Endothelial cell of umbilical vein (primary cell): ENCODE measurements at regions not wholly inside any gene's neighbourhood (a gene's known extent, or its start where the extent isn't known, plus 50 kb on each side); places are given as distances from the start of the nearest gene placed in this dataset.
"Not testable (repeated sequence)": the region's sequence is repeated elsewhere in the genome, so short reads cannot be mapped to it uniquely, and the experiment has no call there.

Source experiments
- BruUV-seq: library from RNA; stranded (reverse); fragments of 400-500 nt; replicated peaks from 2 replicates; lab custom pipeline; 2021; lab: Mats Ljungman, UMichigan
- CTCF ChIA-PET: fragments of 300-600, 350-600 bp; sonication (Branson Sonifier 250); formaldehyde crosslinking; loops from one replicate; lab custom pipeline; 2021; ENCODE audit warnings: antibody characterized with exemption, inconsistent platforms; lab: Charles Lee
- POLR2A ChIA-PET: fragments of 300-600, 350-600 bp; sonication (Branson Sonifier 250); formaldehyde crosslinking; loops from one replicate; lab custom pipeline; 2021; ENCODE audit warnings: antibody characterized with exemption, inconsistent platforms; lab: Charles Lee
- DNase-seq: peaks from one replicate; pipeline ENCODE4 v3.0.0-alpha.2; 2011; ENCODE audit warnings: low read depth, low spot score
- FAIRE-seq: peaks from 2 replicates; lab custom pipeline; 2011; peaks lifted over from hg19 to GRCh38; lab: Jason Lieb, UNC
- H2AFZ ChIP-seq: 2 replicates; pipeline ENCODE4 v1.6.0; 2012; ENCODE audit warnings: low read depth, low read length, control low read depth, inconsistent platforms
- H3K27ac ChIP-seq: 2 replicates; pipeline ENCODE4 v1.5.1; 2011; ENCODE audit warnings: low read depth, mild to moderate bottlenecking, control low read depth, low read length, moderate library complexity; ENCODE audit not compliant: insufficient read depth
- H3K27me3 ChIP-seq, 2 experiments: 2 replicates each; pipeline versions ENCODE4 v1.6.0 to v1.6.1; 2011; ENCODE audit warnings: low read length in 2 of 2, mixed read lengths in 1 of 2; ENCODE audit not compliant: control insufficient read depth in 2 of 2, insufficient read depth in 2 of 2
- H3K36me3 ChIP-seq, 2 experiments: 2 replicates in 1 of 2; 3 replicates in 1 of 2; pipeline ENCODE4 v1.5.1; 2011; ENCODE audit warnings: low read length in 2 of 2, mild to moderate bottlenecking in 1 of 2, moderate library complexity in 1 of 2; ENCODE audit not compliant: control insufficient read depth in 2 of 2, insufficient read depth in 2 of 2; ENCODE audit errors: extremely low read depth in 1 of 2
- H3K4me1 ChIP-seq: 3 replicates; pipeline ENCODE4 v1.5.1; 2011; ENCODE audit warnings: mild to moderate bottlenecking, low read length; ENCODE audit not compliant: control insufficient read depth, insufficient read depth; ENCODE audit errors: extremely low read depth
- H3K4me2 ChIP-seq: 2 replicates; pipeline ENCODE4 v1.6.1; 2011; ENCODE audit warnings: low read length, control low read depth, mixed read lengths; ENCODE audit not compliant: insufficient read depth
- H3K4me3 ChIP-seq, 3 experiments: fragments of 200-600 bp in 1 of 3; sonication (generic), shearing (Covaris generic) in 1 of 3; replicated peaks in 1 of 3; 2 replicates each; pipeline ENCODE4 v1.5.1; 2011 to 2016; ENCODE audit warnings: control low read depth in 3 of 3, low read length in 3 of 3, mild to moderate bottlenecking in 2 of 3, inconsistent platforms in 1 of 3, low read depth in 1 of 3, moderate library complexity in 1 of 3; ENCODE audit not compliant: insufficient read depth in 1 of 3
- H3K79me2 ChIP-seq: 2 replicates; pipeline ENCODE4 v1.6.0; 2012; ENCODE audit warnings: low read length, inconsistent platforms; ENCODE audit not compliant: control insufficient read depth, insufficient read depth
- H3K9ac ChIP-seq: replicated peaks from 2 replicates; pipeline ENCODE3; 2011; ENCODE audit warnings: low read length, control low read depth; ENCODE audit not compliant: insufficient read depth; ENCODE audit errors: extremely low read depth
- H3K9me1 ChIP-seq: replicated peaks from 3 replicates; pipeline ENCODE4 v1.6.0; 2011; ENCODE audit warnings: mild to moderate bottlenecking, low read length; ENCODE audit not compliant: control insufficient read depth, insufficient read depth; ENCODE audit errors: extremely low read depth
- H3K9me3 ChIP-seq: replicated peaks from 2 replicates; pipeline ENCODE4 v1.5.1; 2012; ENCODE audit warnings: low read length, inconsistent platforms; ENCODE audit not compliant: control insufficient read depth, insufficient read depth
- H4K20me1 ChIP-seq: replicated peaks from 2 replicates; pipeline ENCODE3; 2011; ENCODE audit warnings: mild to moderate bottlenecking, low read length; ENCODE audit not compliant: control insufficient read depth, insufficient read depth; ENCODE audit errors: extremely low read depth
- EZH2 ChIP-seq: IDR thresholded peaks from 2 replicates; pipeline ENCODE4 v1.6.1; 2012; ENCODE audit warnings: borderline replicate concordance, low read depth, mild to moderate bottlenecking, moderate library complexity, low read length, inconsistent platforms; ENCODE audit not compliant: severe bottlenecking
- FOS ChIP-seq: IDR thresholded peaks from 2 replicates; pipeline ENCODE4 v1.6.1; 2011; ENCODE audit warnings: mild to moderate bottlenecking, low read length, moderate library complexity, borderline replicate concordance; ENCODE audit not compliant: insufficient read depth
- GATA2 ChIP-seq: IDR thresholded peaks from 2 replicates; pipeline ENCODE4 v1.7.0; 2011; ENCODE audit warnings: low read depth, mild to moderate bottlenecking, moderate library complexity, mixed read lengths, low read length; ENCODE audit not compliant: insufficient read length, insufficient read depth
- JUN ChIP-seq: IDR thresholded peaks from 2 replicates; pipeline ENCODE4 v1.6.1; 2011; ENCODE audit warnings: borderline replicate concordance, low read depth; ENCODE audit not compliant: insufficient read length, insufficient read depth
- MYC ChIP-seq: IDR thresholded peaks from one replicate; pipeline ENCODE4 v1.6.1; 2011; ENCODE audit warnings: mild to moderate bottlenecking, low read depth, low read length
- POLR2A ChIP-seq: IDR thresholded peaks from 2 replicates; pipeline ENCODE4 v1.6.1; 2012; ENCODE audit warnings: low read depth, mild to moderate bottlenecking, control low read depth, low read length
- POLR2AphosphoS5 ChIP-seq: IDR thresholded peaks from 2 replicates; pipeline ENCODE4 v1.6.1; 2012; ENCODE audit warnings: low read depth, mild to moderate bottlenecking, control low read depth, low read length, moderate library complexity; ENCODE audit not compliant: insufficient read depth
- dilution Hi-C: fragments of 300-500 bp; cut with MboI; formaldehyde crosslinking; loops from one replicate; pipeline ENCODE4 v1.15.0; 2019; ENCODE audit warnings: low sequenced_read_pairs; ENCODE audit not compliant: extremely low pct_ligation_motif_present
- intact Hi-C: fragments of 100-400 bp; cut with micrococcal nuclease; formaldehyde crosslinking; loops from one replicate; pipeline ENCODE4 v1.10.0; 2022
- TF ChIP-seq, protein P1 (sequence below): IDR thresholded peaks from 2 replicates; pipeline ENCODE4 v1.6.1; 2011; ENCODE audit not compliant: insufficient read depth, insufficient read length
- TF ChIP-seq, protein P2 (sequence below), 2 donors: IDR thresholded peaks; 1 replicate in 1 of 2; 2 replicates in 1 of 2; pipeline ENCODE4 v1.5.1; 2011; ENCODE audit warnings: low read length in 2 of 2, mild to moderate bottlenecking in 2 of 2, moderate library complexity in 2 of 2, control low read depth in 1 of 2, inconsistent platforms in 1 of 2, low read depth in 1 of 2; ENCODE audit not compliant: insufficient read depth in 1 of 2; ENCODE audit errors: extremely low read depth in 1 of 2

DNA sequence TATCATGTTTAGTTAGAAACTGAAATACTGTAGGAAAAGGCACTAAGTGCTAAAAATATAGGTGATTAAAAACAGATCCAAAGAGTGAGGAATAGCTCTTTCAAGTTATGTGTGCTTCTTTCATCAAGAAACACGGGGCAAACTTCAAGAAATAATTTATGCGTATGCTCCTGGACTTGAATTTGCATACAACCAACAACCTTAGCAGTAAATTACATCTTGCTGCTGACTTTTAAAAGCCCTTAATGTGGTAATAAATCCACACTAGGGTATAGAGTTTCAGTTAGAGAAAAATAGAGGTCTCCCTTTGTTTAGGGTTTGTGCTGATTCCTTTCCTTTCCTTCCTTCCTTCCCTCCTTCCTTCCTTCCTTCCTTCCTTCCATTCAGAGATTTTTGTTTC, 94.5 kb upstream of the GC start:
- H3K36me3 ChIP-seq, result no peaks in the 10 kb centered on the region
- no peak overlapping the region for H2AFZ ChIP-seq
- dilution Hi-C loops (no loop called here), intact Hi-C loops (no loop called here)
- TF ChIP-seq POLR2AphosphoS5, result no peak
- H4K20me1 ChIP-seq, result no peaks in the 10 kb centered on the region
- ChIA-PET POLR2A (no interaction called here), CTCF (interaction anchor here (1.1 kb wide), 1 partner anchor 14 kb away, joined by 4 read pairs; no protein-coding TSS in a partner anchor)
- no peak overlapping the region for H3K27ac ChIP-seq
- no peak overlapping the region for H3K9ac ChIP-seq
- FAIRE-seq (no peak), DNase-seq (no peak)
- no peaks in the 10 kb centered on the region for H3K79me2 ChIP-seq
- no peaks in the 10 kb centered on the region for H3K27me3 ChIP-seq
- no peaks in the 10 kb centered on the region for H3K9me1 ChIP-seq
- no peak overlapping the region for H3K4me3 ChIP-seq
- no peaks in the 10 kb centered on the region for H3K4me1 ChIP-seq
- H3K9me3 ChIP-seq, result no peaks in the 10 kb centered on the region
- no TSS peak for BruUV-seq
- no peak overlapping the region for H3K4me2 ChIP-seq

DNA sequence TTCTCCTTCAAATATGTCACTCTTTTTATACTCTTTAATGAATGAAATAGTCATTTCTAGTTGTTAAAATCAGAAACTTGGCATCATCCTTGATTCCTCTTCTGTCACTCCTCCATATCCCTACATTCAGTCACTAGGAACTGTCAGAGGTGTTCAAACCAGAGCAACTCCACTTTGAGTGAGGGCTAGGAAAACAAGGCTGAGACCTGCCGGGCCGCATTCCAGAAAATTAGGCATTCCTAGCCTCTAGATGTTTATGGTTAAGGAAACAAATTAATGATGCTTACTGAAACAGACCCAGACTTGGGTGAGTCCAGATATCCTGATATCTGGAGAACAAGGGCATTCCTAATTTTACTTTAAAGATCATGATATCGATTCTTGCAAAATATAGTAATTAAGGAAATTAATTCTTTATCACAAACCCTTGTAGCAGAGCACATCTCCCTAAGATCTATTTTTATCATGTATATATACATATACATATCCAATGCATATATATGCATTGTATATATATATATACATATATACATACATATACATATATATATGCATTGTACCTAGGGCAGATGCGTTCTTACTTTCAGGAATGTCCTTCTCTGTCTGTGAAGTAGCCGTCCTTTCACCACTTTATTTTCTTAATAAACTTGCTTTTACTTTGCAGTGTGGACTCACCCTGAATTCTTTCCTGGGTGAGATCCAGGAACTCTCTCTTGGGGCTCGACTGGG, 98.4 kb upstream of the GC start:
- intact Hi-C loops (no loop called here), dilution Hi-C loops (no loop called here)
- no peak for FAIRE-seq
- no peaks in the 10 kb centered on the region for H4K20me1 ChIP-seq
- TF ChIP-seq POLR2A, result no peak
- TF ChIP-seq, protein P1, sequence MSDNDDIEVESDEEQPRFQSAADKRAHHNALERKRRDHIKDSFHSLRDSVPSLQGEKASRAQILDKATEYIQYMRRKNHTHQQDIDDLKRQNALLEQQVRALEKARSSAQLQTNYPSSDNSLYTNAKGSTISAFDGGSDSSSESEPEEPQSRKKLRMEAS, result no peak
- TF ChIP-seq GATA2, result no peak
- no peak for TF ChIP-seq EZH2
- TF ChIP-seq FOS, result no peak
- TF ChIP-seq, protein P2, sequence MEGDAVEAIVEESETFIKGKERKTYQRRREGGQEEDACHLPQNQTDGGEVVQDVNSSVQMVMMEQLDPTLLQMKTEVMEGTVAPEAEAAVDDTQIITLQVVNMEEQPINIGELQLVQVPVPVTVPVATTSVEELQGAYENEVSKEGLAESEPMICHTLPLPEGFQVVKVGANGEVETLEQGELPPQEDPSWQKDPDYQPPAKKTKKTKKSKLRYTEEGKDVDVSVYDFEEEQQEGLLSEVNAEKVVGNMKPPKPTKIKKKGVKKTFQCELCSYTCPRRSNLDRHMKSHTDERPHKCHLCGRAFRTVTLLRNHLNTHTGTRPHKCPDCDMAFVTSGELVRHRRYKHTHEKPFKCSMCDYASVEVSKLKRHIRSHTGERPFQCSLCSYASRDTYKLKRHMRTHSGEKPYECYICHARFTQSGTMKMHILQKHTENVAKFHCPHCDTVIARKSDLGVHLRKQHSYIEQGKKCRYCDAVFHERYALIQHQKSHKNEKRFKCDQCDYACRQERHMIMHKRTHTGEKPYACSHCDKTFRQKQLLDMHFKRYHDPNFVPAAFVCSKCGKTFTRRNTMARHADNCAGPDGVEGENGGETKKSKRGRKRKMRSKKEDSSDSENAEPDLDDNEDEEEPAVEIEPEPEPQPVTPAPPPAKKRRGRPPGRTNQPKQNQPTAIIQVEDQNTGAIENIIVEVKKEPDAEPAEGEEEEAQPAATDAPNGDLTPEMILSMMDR (IDR thresholded peaks at IDR 0.05; ENCODE audit: extremely low read depth in 1 of 2, insufficient read depth in 1 of 2, low read depth in 1 of 2, low read length in 2 of 2), result no peak
- no peak for TF ChIP-seq POLR2AphosphoS5
- TF ChIP-seq JUN, result no peak
- no peak for TF ChIP-seq MYC
- CTCF ChIA-PET, result no interaction called here
- H3K4me1 ChIP-seq, result no peaks in the 10 kb centered on the region
- H3K9ac ChIP-seq, result no peak overlapping the region
- no peak overlapping the region for H3K27ac ChIP-seq
- H3K4me3 ChIP-seq, result no peak overlapping the region
- no peak for DNase-seq
- H3K9me1 ChIP-seq, result no peaks in the 10 kb centered on the region
- H3K27me3 ChIP-seq, result no peaks in the 10 kb centered on the region
- POLR2A ChIA-PET, result no interaction called here
- no peak overlapping the region for H3K4me2 ChIP-seq
- no peaks in the 10 kb centered on the region for H3K9me3 ChIP-seq
- no peaks in the 10 kb centered on the region for H3K79me2 ChIP-seq
- H2AFZ ChIP-seq, result no peak overlapping the region
- H3K36me3 ChIP-seq, result no peaks in the 10 kb centered on the region
- no TSS peak for BruUV-seq

DNA sequence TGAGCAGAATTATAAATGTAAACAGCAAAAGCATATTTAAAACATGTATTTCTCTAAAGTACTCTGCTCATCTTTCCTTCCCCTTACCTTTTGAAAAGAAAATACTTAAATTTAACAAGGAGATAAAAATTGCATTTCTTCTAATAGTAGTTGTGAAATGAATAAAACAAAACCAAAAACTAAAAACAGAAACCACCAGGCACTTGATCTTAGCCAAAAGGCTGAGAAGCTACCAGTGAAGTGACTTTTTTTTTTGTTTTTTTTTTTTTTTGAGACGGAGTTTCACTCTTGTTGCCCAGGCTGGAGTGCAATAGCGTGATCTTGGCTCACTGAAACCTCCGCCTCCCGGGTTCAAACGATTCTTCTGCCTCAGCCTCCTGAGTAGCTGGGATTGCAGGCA, 116.5 kb upstream of the GC start:
- H4K20me1 ChIP-seq, dilution Hi-C loops, DNase-seq, CTCF ChIA-PET, H3K79me2 ChIP-seq, H3K9me3 ChIP-seq, H3K27me3 ChIP-seq, intact Hi-C loops, H3K27ac ChIP-seq, FAIRE-seq, BruUV-seq, H3K9me1 ChIP-seq, H3K4me1 ChIP-seq, POLR2A ChIA-PET, H2AFZ ChIP-seq, H3K4me2 ChIP-seq, H3K36me3 ChIP-seq, H3K9ac ChIP-seq, H3K4me3 ChIP-seq: not testable (repeated sequence)
